IPS-NIHi7 (cell line): ENCODE measurements at regions not wholly inside any gene's neighbourhood (a gene's known extent, or its start where the extent isn't known, plus 50 kb on each side); places are given as distances from the start of the nearest gene placed in this dataset.
A peak's percentile ranks its signal among the peaks of the same experiment; 100 is the strongest.
"Not testable (repeated sequence)": the region's sequence is repeated elsewhere in the genome, so short reads cannot be mapped to it uniquely, and the experiment has no call there.

Source experiments
- DNase-seq: peaks from one replicate; pipeline ENCODE4 v3.0.0; 2012; ENCODE audit warnings: mixed read lengths; ENCODE audit errors: extremely low spot score

GRCh38 chr15:69601711-69602504, 149.3 kb downstream of the RPLP1 start:
- DNase-seq = no peak

DNA sequence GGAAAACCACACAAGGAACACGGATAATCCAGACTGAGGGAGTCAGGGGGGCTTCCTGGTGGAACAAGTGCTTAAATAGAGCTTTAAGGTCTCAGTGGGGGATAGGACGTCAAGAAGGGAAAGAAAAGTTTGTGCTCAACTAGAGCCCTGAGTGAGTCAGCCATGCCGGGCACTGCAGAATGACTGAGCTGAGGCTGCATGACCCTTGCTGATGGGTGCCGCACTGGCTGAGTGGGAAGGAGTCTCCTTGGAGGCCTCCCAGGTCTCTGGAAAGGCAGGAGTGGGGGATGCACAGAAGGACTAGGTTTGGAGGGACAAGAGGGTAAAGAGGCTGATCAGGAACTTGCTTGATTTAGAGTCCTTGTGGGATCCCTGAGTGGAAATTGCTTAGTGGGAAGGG, 150.3 kb downstream of the RPLP1 start:
- DNase-seq = no peak

DNA sequence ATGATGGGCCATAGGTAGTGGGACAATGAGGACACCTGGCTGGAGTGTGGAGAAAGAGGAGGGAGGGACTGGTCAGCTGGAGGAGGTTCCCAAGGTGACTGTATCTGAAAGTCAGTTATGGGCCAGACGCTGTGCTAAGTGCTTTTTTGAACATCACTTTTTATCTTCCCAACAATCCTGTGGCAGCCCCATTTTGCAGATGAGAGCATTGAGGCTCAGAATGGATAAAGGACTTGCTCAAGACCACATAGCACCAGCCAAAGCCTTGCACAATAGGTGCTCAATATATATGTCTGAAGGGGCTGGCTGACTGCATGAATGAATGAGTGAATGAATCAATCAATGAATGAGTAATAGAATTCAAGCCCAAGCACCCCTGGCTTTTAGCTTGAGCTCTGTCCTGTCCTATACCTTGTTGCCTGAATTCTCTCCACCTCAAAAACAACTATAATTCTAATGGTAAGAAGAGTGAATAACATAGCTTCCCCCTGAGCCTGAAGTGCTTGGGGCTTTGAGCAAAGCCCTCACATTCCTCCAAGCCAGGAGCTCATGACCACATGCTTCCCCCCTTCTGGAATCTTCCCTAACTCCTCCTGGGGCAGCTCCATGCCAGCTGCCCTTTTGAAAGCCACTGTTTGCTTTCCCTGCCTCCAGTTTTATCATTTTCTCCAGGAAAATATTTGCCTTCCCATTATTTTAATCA, 150.9 kb downstream of the RPLP1 start:
- no peak for DNase-seq

DNA sequence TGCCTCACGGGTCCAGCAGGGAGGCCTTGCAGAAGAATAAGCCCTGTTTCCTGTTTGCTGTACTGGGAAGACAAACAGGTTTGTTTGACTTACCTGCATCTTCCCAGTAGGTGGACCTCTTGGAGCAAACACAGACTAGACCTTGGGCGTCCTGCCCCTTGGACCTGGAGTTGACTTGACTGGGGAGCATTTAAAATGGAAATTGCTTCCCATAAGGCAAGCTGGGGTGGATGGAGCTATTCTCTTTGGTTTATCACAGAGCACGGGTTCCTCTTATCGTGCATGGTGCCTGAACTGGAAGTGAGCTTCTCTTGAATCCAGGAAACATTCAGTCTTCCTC, 151.4 kb downstream of the RPLP1 start:
- DNase-seq = peak; percentile 77

DNA sequence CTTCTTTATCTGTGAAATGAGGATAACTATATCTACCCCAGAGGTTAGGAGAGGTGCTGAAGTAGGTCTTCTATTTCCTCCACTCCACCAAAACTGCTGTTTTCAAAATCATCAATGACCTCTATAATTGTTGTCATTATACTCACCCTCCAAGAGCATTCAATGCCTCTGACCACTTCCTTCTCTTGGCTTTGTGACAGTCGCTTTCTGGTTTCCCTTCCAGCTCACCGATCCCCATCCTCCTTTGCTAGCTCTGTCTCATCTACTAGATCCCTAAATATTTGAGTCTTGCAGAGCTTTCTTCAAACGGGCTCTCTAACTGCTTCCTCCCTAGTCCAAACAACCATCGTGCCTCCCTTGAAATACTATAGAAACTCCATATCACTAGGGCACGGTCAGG, 153.5 kb downstream of the RPLP1 start:
- DNase-seq = no peak

- DNase-seq = peak; percentile 23
These were observed 154.4 kb downstream of the RPLP1 start for GRCh38 chr15:69606921-69607500.

DNA sequence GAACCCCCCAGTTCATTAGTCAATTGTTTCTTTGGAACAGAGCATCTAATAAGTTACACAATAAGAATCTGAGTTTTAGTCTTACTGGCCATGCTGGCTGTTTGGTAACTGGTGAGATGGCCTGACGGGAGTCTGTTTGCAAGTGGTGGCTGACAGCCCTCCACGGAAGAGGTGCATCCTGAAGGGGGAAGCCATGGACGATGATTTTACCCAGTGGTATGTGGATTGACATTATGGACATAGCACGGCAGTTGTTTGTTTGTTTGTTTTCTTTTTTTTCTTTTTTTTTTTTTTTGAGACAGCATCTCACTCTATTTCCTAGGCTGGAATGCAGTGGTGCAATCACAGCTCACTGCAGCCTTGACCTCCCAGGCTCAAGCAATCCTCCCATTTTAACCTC, 156.0 kb downstream of the RPLP1 start:
- DNase-seq = no peak

DNA sequence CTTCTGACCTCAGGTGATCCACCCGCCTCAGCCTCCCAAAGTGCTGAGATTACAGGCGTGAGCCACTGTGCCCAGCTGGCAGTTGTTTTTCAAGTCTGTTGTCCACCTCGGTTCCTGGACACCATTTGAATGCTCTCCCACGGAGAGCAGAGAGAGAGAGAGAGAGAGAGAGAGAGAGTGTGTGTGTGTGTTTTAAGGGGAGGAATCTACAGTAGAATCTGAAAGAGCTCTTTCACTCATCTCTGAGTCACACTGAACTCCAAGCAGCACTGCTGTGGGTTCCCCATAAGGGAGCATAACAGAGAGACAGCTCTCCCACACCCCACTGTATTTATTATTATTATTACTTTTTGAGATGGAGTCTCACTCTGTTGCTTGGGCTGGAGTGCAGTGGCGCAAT, 156.6 kb downstream of the RPLP1 start:
- DNase-seq = no peak

DNA sequence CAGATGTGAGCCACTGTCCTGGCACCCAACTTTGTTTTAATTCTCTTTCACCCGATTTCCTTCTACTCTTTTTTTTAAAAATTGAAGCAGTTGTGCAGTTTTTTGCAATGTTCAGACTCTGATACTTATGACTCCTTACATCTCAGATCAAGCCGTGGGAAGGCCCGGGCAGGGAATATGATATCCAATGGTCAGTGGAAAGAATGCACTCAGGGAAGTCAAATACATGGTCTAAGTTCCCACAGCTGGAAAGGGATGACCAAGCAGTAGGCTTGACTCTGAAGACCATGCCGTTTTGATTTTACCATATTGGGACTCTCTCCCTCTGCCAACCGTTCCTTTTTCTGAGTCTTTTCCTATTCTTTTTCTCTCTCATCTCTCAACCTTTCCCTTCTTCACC, 157.2 kb downstream of the RPLP1 start:
- no peak for DNase-seq

DNA sequence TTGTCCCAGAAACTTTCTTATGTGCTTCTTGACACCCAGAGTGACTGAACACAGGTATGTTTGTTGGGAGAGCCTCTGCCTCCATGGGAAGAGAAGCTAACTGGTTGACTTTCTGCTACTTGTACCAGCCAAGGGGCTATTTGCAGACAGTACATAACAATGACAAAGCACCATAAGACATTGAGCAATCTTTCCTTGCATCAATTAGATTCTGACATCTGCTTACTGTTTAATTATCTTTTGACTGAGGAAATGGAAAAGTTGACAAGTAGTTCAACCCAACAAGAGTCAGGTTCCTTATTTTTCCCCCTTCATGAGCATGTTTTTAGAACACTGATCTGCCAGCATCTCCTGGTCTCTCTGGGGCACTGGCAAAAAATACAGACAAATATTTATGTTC, 157.7 kb downstream of the RPLP1 start:
- DNase-seq = no peak

DNA sequence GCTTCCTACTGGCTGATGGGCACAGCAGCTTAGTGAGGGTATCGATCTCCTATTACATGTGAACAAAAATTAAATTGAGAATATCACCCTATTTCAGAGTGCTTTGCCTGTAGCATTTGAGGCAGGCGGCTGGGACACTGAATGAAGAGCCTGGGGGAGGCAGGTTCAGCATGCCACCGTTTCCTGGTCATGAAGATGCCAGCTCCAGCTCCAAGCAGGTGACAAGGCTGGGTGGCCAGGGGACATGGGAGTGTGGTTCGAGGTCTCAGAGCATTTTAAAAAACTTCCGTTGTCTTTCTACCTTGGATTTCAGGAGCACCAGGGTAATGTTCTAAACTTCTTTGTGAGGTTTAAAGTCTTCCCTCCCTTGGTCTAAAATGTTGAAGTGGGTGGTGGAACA, 158.2 kb downstream of the RPLP1 start:
- no peak for DNase-seq

DNA sequence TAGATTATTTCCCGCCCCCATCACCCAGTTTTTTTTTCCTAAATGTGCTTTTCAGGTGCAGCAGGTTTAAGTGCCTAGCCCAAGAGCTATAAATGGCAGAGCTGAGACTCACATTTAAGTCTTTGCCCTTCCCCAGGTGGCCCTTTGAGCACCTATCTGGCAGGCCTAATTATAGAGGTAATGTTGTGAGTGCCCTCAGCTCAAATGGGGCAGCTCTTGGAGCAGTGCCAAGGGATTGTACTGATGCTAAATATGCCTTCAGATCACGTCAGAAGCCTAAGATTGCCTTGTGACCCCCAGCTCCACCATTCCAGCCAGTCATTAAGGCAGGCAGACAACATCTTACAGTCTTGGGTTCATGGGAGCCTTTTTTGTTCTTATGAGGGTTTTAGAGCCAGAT, 159.5 kb downstream of the RPLP1 start:
- DNase-seq = no peak

- DNase-seq = no peak
These were observed 160.6 kb downstream of the RPLP1 start for GRCh38 chr15:69613182-69613581.

DNA sequence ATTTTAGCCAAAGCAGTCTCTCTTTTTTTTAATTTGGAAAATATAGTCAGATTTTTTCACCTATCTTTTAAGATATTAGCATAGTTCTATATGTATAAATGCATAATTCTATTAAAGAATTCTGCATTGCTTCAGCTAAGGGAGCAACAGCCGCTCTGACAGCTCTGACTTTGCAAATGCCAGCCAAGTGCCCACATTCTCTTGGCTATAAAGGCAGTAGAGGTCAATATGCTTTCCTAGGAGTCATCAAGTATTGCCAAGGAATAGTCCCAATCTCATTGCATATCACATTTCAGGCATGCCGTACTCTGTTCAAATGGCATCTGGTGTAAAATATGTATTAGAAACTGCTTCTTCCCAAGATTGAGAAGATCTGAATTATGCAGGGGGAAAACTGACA, 161.4 kb downstream of the RPLP1 start:
- no peak for DNase-seq

GRCh38 chr15:69615736-69616135, 163.1 kb downstream of the RPLP1 start:
- DNase-seq = no peak

GRCh38 chr15:69616558-69616957, 163.9 kb downstream of the RPLP1 start:
- DNase-seq = no peak

DNA sequence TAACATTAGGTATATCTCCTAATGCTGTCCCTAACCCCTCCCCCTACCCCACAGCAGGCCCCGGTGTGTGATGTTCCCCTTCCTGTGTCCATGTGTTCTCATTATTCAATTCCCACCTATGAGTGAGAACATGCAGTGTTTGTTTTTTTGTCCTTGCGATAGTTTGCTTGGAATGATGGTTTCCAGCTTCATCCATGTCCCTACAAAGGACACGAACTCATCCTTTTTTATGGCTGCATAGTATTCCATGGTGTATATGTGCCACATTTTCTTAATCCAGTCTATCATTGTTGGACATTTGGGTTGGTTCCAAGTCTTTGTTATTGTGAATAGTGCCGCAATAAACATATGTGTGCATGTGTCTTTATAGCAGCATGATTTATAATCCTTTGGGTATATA, 164.5 kb downstream of the RPLP1 start:
- DNase-seq = not testable (repeated sequence)

GRCh38 chr15:69623392-69624154, 171.0 kb downstream of the RPLP1 start:
- DNase-seq = no peak

GRCh38 chr15:69624155-69624520, 171.5 kb downstream of the RPLP1 start:
- no peak for DNase-seq

DNA sequence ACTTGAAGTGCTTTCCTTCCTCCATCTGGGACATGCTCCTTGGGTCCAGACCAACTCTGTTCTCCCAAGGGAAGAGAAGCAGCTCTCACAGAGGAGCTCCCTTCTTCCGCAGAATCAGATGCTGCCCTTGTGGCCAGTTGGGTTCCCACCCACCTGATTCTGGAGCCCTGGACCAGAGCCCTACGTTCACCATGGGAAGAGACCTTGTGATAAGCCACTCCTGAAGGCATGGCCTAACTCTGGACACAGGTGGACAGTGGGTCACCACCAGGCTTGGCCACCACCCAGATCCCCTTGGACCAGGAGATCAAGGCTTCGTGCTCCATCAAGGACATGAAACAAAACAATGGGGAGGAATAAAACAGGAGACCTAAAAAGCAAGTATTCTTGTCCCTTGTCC, 172.2 kb downstream of the RPLP1 start:
- DNase-seq = no peak

DNA sequence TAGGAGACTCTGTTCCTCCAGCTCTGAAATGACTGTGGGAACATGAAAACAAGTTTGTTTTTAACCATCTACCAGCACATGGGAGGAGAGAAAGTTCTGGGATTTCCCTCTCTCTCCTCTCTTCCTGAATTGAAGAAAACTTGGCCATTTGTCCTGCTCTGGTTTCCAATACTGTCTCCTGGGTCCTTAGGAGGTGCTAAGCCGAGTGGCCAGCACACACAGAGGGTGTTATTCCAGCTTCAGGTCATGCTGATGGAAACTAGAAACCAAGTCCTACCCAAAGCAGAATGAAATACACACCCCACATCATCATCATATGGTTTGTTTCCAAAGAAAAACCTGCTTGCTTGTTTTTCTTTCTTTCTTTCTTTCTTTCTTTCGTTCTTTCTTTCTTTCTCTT, 172.7 kb downstream of the RPLP1 start:
- no peak for DNase-seq
